K562 (cell line): ENCODE measurements at regions not wholly inside any gene's neighbourhood (a gene's known extent, or its start where the extent isn't known, plus 50 kb on each side); places are given as distances from the start of the nearest gene placed in this dataset.

ENCODE experiments used
- ATAC-seq: fragments of 200-7000 bp; cut with Tn5 transposase; 3 replicates; pipeline ENCODE4 v1.9.1; 2020; ENCODE audit warnings: moderate library complexity
- BruUV-seq: library from RNA; stranded (reverse); fragments of 400-500 nt; replicated peaks from 2 replicates; lab custom pipeline; 2021; lab: Mats Ljungman, UMichigan
- CTCF ChIA-PET: fragments of 300-600 bp; formaldehyde crosslinking; extraction: SDS; loops from one replicate; lab custom pipeline; 2021; ENCODE audit warnings: low intra/inter-chr PET ratio; lab: Yijun Ruan, JAX
- POLR2A ChIA-PET: fragments of 300-600, 350-650 bp; sonication (Branson Sonifier 250); formaldehyde crosslinking; extraction: SDS; loops from one replicate; lab custom pipeline; 2021; ENCODE audit warnings: antibody characterized with exemption, inconsistent platforms; lab: Yijun Ruan, JAX
- DNase-seq, 4 experiments: peaks; one replicate each; pipeline versions ENCODE4 v3.0.0 to v3.0.0-alpha.2; 2011 to 2018; ENCODE audit warnings: low spot score in 3 of 4, mixed read lengths in 3 of 4; ENCODE audit errors: extremely low read depth in 1 of 4
- FAIRE-seq: peaks from 2 replicates; lab custom pipeline; 2011; peaks lifted over from hg19 to GRCh38; lab: Jason Lieb, UNC
- H2AFZ ChIP-seq: 2 replicates; pipeline ENCODE4 v1.6.0; 2011; ENCODE audit warnings: low read depth, low read length, control low read depth, inconsistent platforms
- H3K27ac ChIP-seq: fragments of 200-600 bp; 3 replicates; pipeline ENCODE4 v1.8.0; 2011; ENCODE audit warnings: low read depth, mild to moderate bottlenecking, control low read depth, inconsistent platforms, low read length, moderate library complexity, mixed read lengths; ENCODE audit errors: extremely low read depth
- H3K27me3 ChIP-seq, 2 experiments: fragments of 300-600 bp in 1 of 2; 2 replicates in 1 of 2; 3 replicates in 1 of 2; pipeline versions ENCODE4 v1.6.0 to v1.8.0; 2011; ENCODE audit warnings: inconsistent platforms in 2 of 2, low read length in 2 of 2, mild to moderate bottlenecking in 1 of 2, mixed read lengths in 1 of 2, moderate library complexity in 1 of 2; ENCODE audit not compliant: control insufficient read depth in 2 of 2, insufficient read depth in 2 of 2
- H3K36me3 ChIP-seq: fragments of 300-600 bp; 3 replicates; pipeline ENCODE4 v1.8.0; 2011; ENCODE audit warnings: mild to moderate bottlenecking, low read length, inconsistent platforms; ENCODE audit not compliant: control insufficient read depth, insufficient read depth
- H3K4me1 ChIP-seq, 2 experiments: fragments of 200-600 bp in 1 of 2; replicated peaks in 1 of 2; 2 replicates in 1 of 2; 3 replicates in 1 of 2; pipeline versions ENCODE4 v1.5.1 to v1.8.0; 2011; ENCODE audit warnings: inconsistent platforms in 2 of 2, low read length in 2 of 2, mild to moderate bottlenecking in 1 of 2, mixed read lengths in 1 of 2, moderate library complexity in 1 of 2; ENCODE audit not compliant: control insufficient read depth in 2 of 2, insufficient read depth in 2 of 2
- H3K4me2 ChIP-seq: 2 replicates; pipeline ENCODE4 v1.6.1; 2011; ENCODE audit warnings: low read length, control low read depth, inconsistent platforms, mixed read lengths; ENCODE audit not compliant: insufficient read depth
- H3K4me3 ChIP-seq: fragments of 200-600 bp; sonication (generic), shearing (Covaris generic); 2 replicates; pipeline ENCODE4 v1.5.1; 2016; ENCODE audit warnings: control low read depth, inconsistent platforms
- H3K79me2 ChIP-seq: fragments of 200-600 bp; 3 replicates; pipeline ENCODE4 v1.8.0; 2011; ENCODE audit warnings: low read length, inconsistent platforms; ENCODE audit not compliant: control insufficient read depth, insufficient read depth
- H3K9ac ChIP-seq, 2 experiments: 2 replicates each; pipeline versions ENCODE4 v1.6.0 to v1.6.1; 2011; ENCODE audit warnings: low read depth in 2 of 2, low read length in 2 of 2, control low read depth in 1 of 2, inconsistent platforms in 1 of 2, mild to moderate bottlenecking in 1 of 2, mixed read lengths in 1 of 2; ENCODE audit not compliant: insufficient read depth in 1 of 2
- H3K9me1 ChIP-seq: one replicate; pipeline ENCODE4 v1.6.0; 2011; ENCODE audit warnings: inconsistent platforms, mild to moderate bottlenecking, low read length, moderate library complexity; ENCODE audit not compliant: control insufficient read depth, insufficient read depth
- H3K9me3 ChIP-seq: replicated peaks from 2 replicates; pipeline ENCODE4 v1.5.1; 2011; ENCODE audit warnings: low read depth, low read length, inconsistent platforms; ENCODE audit not compliant: control insufficient read depth, insufficient read depth
- H4K20me1 ChIP-seq: replicated peaks from 2 replicates; pipeline ENCODE4 v1.6.1; 2011; ENCODE audit warnings: low read length, inconsistent platforms, mixed read lengths; ENCODE audit not compliant: control insufficient read depth, insufficient read depth
- DACH1 ChIP-seq: fragments of 450-650 bp; IDR thresholded peaks from 2 replicates; pipeline ENCODE4 v1.6.1; 2018; ENCODE audit not compliant: partially characterized antibody
- MEF2A ChIP-seq: IDR thresholded peaks from 2 replicates; pipeline ENCODE4 v1.6.1; 2011; ENCODE audit warnings: low read depth, mild to moderate bottlenecking, low read length, moderate library complexity; ENCODE audit not compliant: control insufficient read depth
- NR1H2 ChIP-seq: sonication (generic); formaldehyde crosslinking; IDR thresholded peaks from 2 replicates; pipeline ENCODE4 v1.4.0; 2020; ENCODE audit warnings: mild to moderate bottlenecking, missing genetic modification reagents
- SRSF3 ChIP-seq: fragments of 200-400 bp; formaldehyde crosslinking; IDR thresholded peaks from 2 replicates; pipeline ENCODE4 v1.6.1; 2016; ENCODE audit warnings: mild to moderate bottlenecking, low read length, moderate library complexity; ENCODE audit not compliant: insufficient read depth
- U2AF2 ChIP-seq: fragments of 200-400 bp; formaldehyde crosslinking; optimal IDR thresholded peaks from 2 replicates; pipeline ENCODE3; 2017; ENCODE audit warnings: low read depth, mild to moderate bottlenecking, low read length
- ZNF778 ChIP-seq: fragments of 450-650 bp; formaldehyde crosslinking; IDR thresholded peaks from 2 replicates; pipeline ENCODE4 v1.4.0; 2020; ENCODE audit warnings: mild to moderate bottlenecking, moderate library complexity
- WGBS: fragments of 100-300 bp; shearing (Covaris generic); methylation state at CpG from one replicate; pipeline ENCODE4 v1.1.6; 2016; ENCODE audit warnings: low coverage, mixed read lengths; ENCODE audit not compliant: insufficient coverage; ENCODE audit errors: missing lambda C conversion rate; 5-methylcytosine and 5-hydroxymethylcytosine counted together
- in situ Hi-C: fragments of 300-500 bp; cut with MboI; formaldehyde crosslinking; loops from 4 replicates; pipeline ENCODE4 v1.15.0; 2018; ENCODE audit warnings: inconsistent platforms, mixed read lengths
- intact Hi-C: fragments of 100-400 bp; cut with micrococcal nuclease; formaldehyde crosslinking; loops from 2 replicates; pipeline ENCODE4 v1.14.2; 2022
- TF ChIP-seq, protein P1 (sequence below): sonication (generic); formaldehyde crosslinking; IDR thresholded peaks from 2 replicates; pipeline ENCODE4 v1.8.0; 2022; ENCODE audit warnings: mild to moderate bottlenecking, missing genetic modification reagents

GRCh38 chr18:32595832-32596231 lies 125.2 kb upstream of the GAREM1 start:
- in situ Hi-C loops = no loop called here
- no peak overlapping the region for H3K9ac ChIP-seq
- TF ChIP-seq SRSF3 (no peak), DACH1 (no peak), NR1H2 (no peak), ZNF778 (CRISPR knock-in tag) (no peak), U2AF2 (no peak), MEF2A (no peak)
- TF ChIP-seq, protein P1, sequence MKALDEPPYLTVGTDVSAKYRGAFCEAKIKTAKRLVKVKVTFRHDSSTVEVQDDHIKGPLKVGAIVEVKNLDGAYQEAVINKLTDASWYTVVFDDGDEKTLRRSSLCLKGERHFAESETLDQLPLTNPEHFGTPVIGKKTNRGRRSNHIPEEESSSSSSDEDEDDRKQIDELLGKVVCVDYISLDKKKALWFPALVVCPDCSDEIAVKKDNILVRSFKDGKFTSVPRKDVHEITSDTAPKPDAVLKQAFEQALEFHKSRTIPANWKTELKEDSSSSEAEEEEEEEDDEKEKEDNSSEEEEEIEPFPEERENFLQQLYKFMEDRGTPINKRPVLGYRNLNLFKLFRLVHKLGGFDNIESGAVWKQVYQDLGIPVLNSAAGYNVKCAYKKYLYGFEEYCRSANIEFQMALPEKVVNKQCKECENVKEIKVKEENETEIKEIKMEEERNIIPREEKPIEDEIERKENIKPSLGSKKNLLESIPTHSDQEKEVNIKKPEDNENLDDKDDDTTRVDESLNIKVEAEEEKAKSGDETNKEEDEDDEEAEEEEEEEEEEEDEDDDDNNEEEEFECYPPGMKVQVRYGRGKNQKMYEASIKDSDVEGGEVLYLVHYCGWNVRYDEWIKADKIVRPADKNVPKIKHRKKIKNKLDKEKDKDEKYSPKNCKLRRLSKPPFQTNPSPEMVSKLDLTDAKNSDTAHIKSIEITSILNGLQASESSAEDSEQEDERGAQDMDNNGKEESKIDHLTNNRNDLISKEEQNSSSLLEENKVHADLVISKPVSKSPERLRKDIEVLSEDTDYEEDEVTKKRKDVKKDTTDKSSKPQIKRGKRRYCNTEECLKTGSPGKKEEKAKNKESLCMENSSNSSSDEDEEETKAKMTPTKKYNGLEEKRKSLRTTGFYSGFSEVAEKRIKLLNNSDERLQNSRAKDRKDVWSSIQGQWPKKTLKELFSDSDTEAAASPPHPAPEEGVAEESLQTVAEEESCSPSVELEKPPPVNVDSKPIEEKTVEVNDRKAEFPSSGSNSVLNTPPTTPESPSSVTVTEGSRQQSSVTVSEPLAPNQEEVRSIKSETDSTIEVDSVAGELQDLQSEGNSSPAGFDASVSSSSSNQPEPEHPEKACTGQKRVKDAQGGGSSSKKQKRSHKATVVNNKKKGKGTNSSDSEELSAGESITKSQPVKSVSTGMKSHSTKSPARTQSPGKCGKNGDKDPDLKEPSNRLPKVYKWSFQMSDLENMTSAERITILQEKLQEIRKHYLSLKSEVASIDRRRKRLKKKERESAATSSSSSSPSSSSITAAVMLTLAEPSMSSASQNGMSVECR (CRISPR knock-in tag) = no peak
- TF ChIP-seq, all 486 proteins: peak for 0
- Histone ChIP-seq H3K9me3 (no peaks in the 10 kb centered on the region), H4K20me1 (no peaks in the 10 kb centered on the region), H3K27ac (no peak overlapping the region), H2AFZ (no peak overlapping the region), H3K27me3 (no peaks in the 10 kb centered on the region), H3K4me3 (no peak overlapping the region), H3K9me1 (no peaks in the 10 kb centered on the region), H3K4me1 (no peaks in the 10 kb centered on the region), H3K79me2 (no peaks in the 10 kb centered on the region), H3K36me3 (no peaks in the 10 kb centered on the region), H3K4me2 (no peak overlapping the region)
- intact Hi-C loops = no loop called here
- POLR2A ChIA-PET = no interaction called here
- no TSS peak for BruUV-seq
- 5% methylated on average over 3 of the region's 3 CpGs for WGBS
- FAIRE-seq (no peak), ATAC-seq (no peak), DNase-seq (no peak)
- CTCF ChIA-PET = no interaction called here
